H1 (cell line): ENCODE measurements at regions not wholly inside any gene's neighbourhood (a gene's known extent, or its start where the extent isn't known, plus 50 kb on each side); places are given as distances from the start of the nearest gene placed in this dataset.
A peak's percentile ranks its signal among the peaks of the same experiment; 100 is the strongest.

ENCODE experiments used
- CTCF ChIA-PET: fragments of 300-600 bp; sonication (Branson Sonifier 250); formaldehyde crosslinking; loops from one replicate; lab custom pipeline; 2021; ENCODE audit not compliant: partially characterized antibody; lab: Charles Lee
- POLR2A ChIA-PET: fragments of 300-600 bp; sonication (Branson Sonifier 250); formaldehyde crosslinking; loops from one replicate; lab custom pipeline; 2021; ENCODE audit warnings: inconsistent platforms; ENCODE audit not compliant: partially characterized antibody; lab: Charles Lee
- DNase-seq, 2 experiments: peaks; one replicate each; pipeline versions ENCODE4 v3.0.0 to v3.0.0-alpha.2; 2010 to 2022; ENCODE audit warnings: low spot score in 2 of 2, low read depth in 1 of 2, mixed read lengths in 1 of 2
- FAIRE-seq: peaks from 2 replicates; lab custom pipeline; 2011; peaks lifted over from hg19 to GRCh38; lab: Jason Lieb, UNC
- H2AFZ ChIP-seq: 2 replicates; pipeline ENCODE4 v1.8.1; 2012; ENCODE audit warnings: low read length, inconsistent platforms
- H2AK5ac ChIP-seq: 2 replicates; pipeline ENCODE4 v1.6.1; 2013; ENCODE audit warnings: low read depth, low read length
- H2BK120ac ChIP-seq: replicated peaks from 2 replicates; pipeline ENCODE3; 2013; ENCODE audit warnings: low read depth, low read length, inconsistent platforms
- H2BK12ac ChIP-seq: 2 replicates; pipeline ENCODE4 v1.6.1; 2013; ENCODE audit warnings: low read depth, low read length
- H2BK15ac ChIP-seq: 2 replicates; pipeline ENCODE4 v1.6.1; 2013; ENCODE audit warnings: low read length
- H2BK20ac ChIP-seq: 2 replicates; pipeline ENCODE4 v1.6.1; 2013; ENCODE audit warnings: low read length
- H2BK5ac ChIP-seq: 2 replicates; pipeline ENCODE4 v1.6.1; 2013; ENCODE audit warnings: low read depth, low read length
- H3K14ac ChIP-seq: 2 replicates; pipeline ENCODE4 v1.6.1; 2013; ENCODE audit warnings: inconsistent platforms; ENCODE audit not compliant: insufficient read length
- H3K18ac ChIP-seq: 2 replicates; pipeline ENCODE4 v1.6.1; 2013; ENCODE audit warnings: low read length; ENCODE audit errors: extremely low read depth
- H3K23ac ChIP-seq: 2 replicates; pipeline ENCODE4 v1.6.1; 2013; ENCODE audit warnings: inconsistent platforms; ENCODE audit not compliant: insufficient read length
- H3K23me2 ChIP-seq: 2 replicates; pipeline ENCODE4 v1.6.1; 2013; ENCODE audit warnings: low read depth, low read length
- H3K27ac ChIP-seq: 2 replicates; pipeline ENCODE4 v1.6.1; 2011; ENCODE audit warnings: low read depth, low read length, inconsistent platforms
- H3K27me3 ChIP-seq, 4 experiments: replicated peaks in 1 of 4; 1 replicate in 1 of 4; 2 replicates in 3 of 4; pipeline versions ENCODE4 v1.6.1 to v1.8.1; 2011 to 2013; ENCODE audit warnings: low read length in 3 of 4, mild to moderate bottlenecking in 3 of 4, inconsistent platforms in 2 of 4, mixed read lengths in 2 of 4, moderate library complexity in 1 of 4; ENCODE audit not compliant: control insufficient read depth in 3 of 4, insufficient read depth in 3 of 4; ENCODE audit errors: extremely low read depth in 1 of 4
- H3K36me3 ChIP-seq, 4 experiments: 2 replicates each; pipeline versions ENCODE4 v1.6.1 to v1.8.1; 2011 to 2013; ENCODE audit warnings: mild to moderate bottlenecking in 4 of 4, low read length in 3 of 4, moderate library complexity in 2 of 4, control low read depth in 1 of 4, inconsistent platforms in 1 of 4; ENCODE audit not compliant: insufficient read depth in 4 of 4, control insufficient read depth in 2 of 4
- H3K4ac ChIP-seq: replicated peaks from 2 replicates; pipeline ENCODE3; 2013; ENCODE audit warnings: low read length, low read depth, mixed read lengths, inconsistent platforms; ENCODE audit not compliant: insufficient read length
- H3K4me1 ChIP-seq, 4 experiments: replicated peaks in 1 of 4; 1 replicate in 1 of 4; 2 replicates in 3 of 4; pipeline versions ENCODE4 v1.6.1 to v1.8.1; 2011 to 2013; ENCODE audit warnings: low read length in 3 of 4, inconsistent platforms in 2 of 4, mixed read lengths in 1 of 4; ENCODE audit not compliant: insufficient read depth in 4 of 4, control insufficient read depth in 3 of 4
- H3K4me2 ChIP-seq, 2 experiments: 2 replicates each; pipeline versions ENCODE4 v1.6.1 to v1.8.1; 2011 to 2013; ENCODE audit warnings: low read depth in 2 of 2, low read length in 2 of 2, control low read depth in 1 of 2, inconsistent platforms in 1 of 2, mild to moderate bottlenecking in 1 of 2; ENCODE audit not compliant: insufficient read depth in 1 of 2
- H3K4me3 ChIP-seq, 4 experiments: fragments of 200-600, 300-600 bp in 1 of 4; sonication (generic), shearing (Covaris generic), sonication (Bioruptor Twin) in 1 of 4; 2 replicates each; pipeline versions ENCODE4 v1.5.1 to v1.8.1; 2011 to 2016; ENCODE audit warnings: low read length in 4 of 4, low read depth in 3 of 4, control low read depth in 2 of 4, inconsistent platforms in 2 of 4, mild to moderate bottlenecking in 2 of 4, mixed read lengths in 1 of 4, moderate library complexity in 1 of 4; ENCODE audit not compliant: insufficient read depth in 2 of 4; ENCODE audit errors: extremely low read depth in 1 of 4
- H3K56ac ChIP-seq: replicated peaks from 2 replicates; pipeline ENCODE3; 2013; ENCODE audit warnings: low read depth, mild to moderate bottlenecking, mixed read lengths, low read length, inconsistent platforms; ENCODE audit not compliant: insufficient read length
- H3K79me1 ChIP-seq: 2 replicates; pipeline ENCODE4 v1.6.1; 2013; ENCODE audit warnings: low read depth, low read length, control low read depth
- H3K79me2 ChIP-seq, 2 experiments: 2 replicates each; pipeline versions ENCODE4 v1.6.1 to v1.8.1; 2012 to 2013; ENCODE audit warnings: low read length in 2 of 2, mild to moderate bottlenecking in 2 of 2, inconsistent platforms in 1 of 2; ENCODE audit not compliant: insufficient read depth in 2 of 2, control insufficient read depth in 1 of 2
- H3K9ac ChIP-seq, 4 experiments: replicated peaks in 1 of 4; 1 replicate in 1 of 4; 2 replicates in 3 of 4; pipeline versions ENCODE4 v1.6.1 to v1.8.1; 2011 to 2013; ENCODE audit warnings: low read depth in 3 of 4, low read length in 3 of 4, control low read depth in 2 of 4, mild to moderate bottlenecking in 2 of 4, moderate library complexity in 2 of 4, inconsistent platforms in 1 of 4; ENCODE audit errors: extremely low read depth in 1 of 4
- H3K9me3 ChIP-seq, 2 experiments: 2 replicates each; pipeline versions ENCODE4 v1.6.1 to v1.8.1; 2012 to 2013; ENCODE audit warnings: mild to moderate bottlenecking in 2 of 2, moderate library complexity in 2 of 2, control low read depth in 1 of 2, inconsistent platforms in 1 of 2, low read depth in 1 of 2, low read length in 1 of 2, mixed read lengths in 1 of 2; ENCODE audit not compliant: insufficient read depth in 2 of 2
- H4K20me1 ChIP-seq, 2 experiments: replicated peaks in 1 of 2; 2 replicates each; pipeline versions ENCODE3 to v1.8.1; 2011 to 2013; ENCODE audit warnings: inconsistent platforms in 2 of 2, low read length in 2 of 2, mild to moderate bottlenecking in 1 of 2; ENCODE audit not compliant: insufficient read depth in 2 of 2, control insufficient read depth in 1 of 2
- H4K5ac ChIP-seq: 2 replicates; pipeline ENCODE4 v1.6.1; 2013; ENCODE audit warnings: low read length, low read depth, mixed read lengths, inconsistent platforms; ENCODE audit not compliant: insufficient read length
- H4K8ac ChIP-seq: 2 replicates; pipeline ENCODE4 v1.8.0; 2013; ENCODE audit warnings: mild to moderate bottlenecking, moderate library complexity, low read length, inconsistent platforms; ENCODE audit not compliant: insufficient read depth; ENCODE audit errors: extremely low read depth
- H4K91ac ChIP-seq: replicated peaks from 2 replicates; pipeline ENCODE3; 2013; ENCODE audit warnings: low read length, mixed read lengths, inconsistent platforms; ENCODE audit not compliant: insufficient read length
- BRCA1 ChIP-seq: IDR thresholded peaks from 2 replicates; pipeline ENCODE4 v1.6.1; 2012; ENCODE audit warnings: low read depth, low read length, improper control_type of control experiment
- E2F6 ChIP-seq: IDR thresholded peaks from 2 replicates; pipeline ENCODE4 v1.6.1; 2012; ENCODE audit warnings: inconsistent platforms
- EGR1 ChIP-seq: IDR thresholded peaks from 2 replicates; pipeline ENCODE4 v1.6.1; 2011; ENCODE audit warnings: low read depth, low read length, borderline replicate concordance
- TEAD4 ChIP-seq: IDR thresholded peaks from 2 replicates; pipeline ENCODE4 v1.6.1; 2012; ENCODE audit warnings: low read depth, low read length, inconsistent platforms, mixed read lengths
- WGBS, 2 experiments: shearing (Covaris generic) in 1 of 2; methylation state at CpG; one replicate each; pipeline versions ENCODE4 v1.1.6 to v1.1.7; 2013 to 2015; ENCODE audit warnings: low lambda C conversion rate in 2 of 2, mixed read lengths in 2 of 2, inconsistent platforms in 1 of 2, low coverage in 1 of 2, missing lambda C conversion rate in 1 of 2; ENCODE audit not compliant: insufficient replicate concordance in 2 of 2, insufficient coverage in 1 of 2, insufficient read length in 1 of 2; ENCODE audit errors: extremely low coverage in 1 of 2, missing lambda C conversion rate in 1 of 2; 5-methylcytosine and 5-hydroxymethylcytosine counted together

GRCh38 chr6:155909710-155910109, 454.1 kb upstream of the NOX3 start:
- H3K56ac ChIP-seq = no peak overlapping the region
- no peaks in the 10 kb centered on the region for H3K79me2 ChIP-seq
- H2BK20ac ChIP-seq = no peak overlapping the region
- no peak for DNase-seq
- H4K91ac ChIP-seq = no peak overlapping the region
- no peak overlapping the region for H3K4me3 ChIP-seq
- H3K23me2 ChIP-seq = no peaks in the 10 kb centered on the region
- no peaks in the 10 kb centered on the region for H4K20me1 ChIP-seq
- no peak overlapping the region for H3K14ac ChIP-seq
- CTCF ChIA-PET = interaction anchor here (0.9 kb wide), 1 partner anchor 16 kb away, joined by 3 read pairs; no protein-coding TSS in a partner anchor
- peaks cover 0 to 4% (median 1%) of the 10 kb centered on the region in 4 experiments; a peak in 3 of 7 replicates for H3K4me1 ChIP-seq
- H2AFZ ChIP-seq = peak overlapping the region; percentile 79
- H3K4me2 ChIP-seq = no peak overlapping the region; a peak in 1 of 4 replicates
- no peak overlapping the region for H4K5ac ChIP-seq
- no peak overlapping the region; the same call in 1 of the 2 replicates for H2BK5ac ChIP-seq
- no peak for TF ChIP-seq EGR1
- TF ChIP-seq BRCA1 = no peak
- TF ChIP-seq TEAD4 = 0 out of 2 replicates have a peak, but pooled peaks have one; percentile 12
- TF ChIP-seq E2F6 = 0 out of 2 replicates have a peak, but pooled peaks have one; percentile 51
- TF ChIP-seq, all 59 proteins: peak for 2
- peak overlapping the region; percentile 72; the same call in 1 of the 2 replicates for H3K18ac ChIP-seq
- no peak overlapping the region for H3K9ac ChIP-seq
- no peaks in the 10 kb centered on the region for H3K36me3 ChIP-seq
- H3K23ac ChIP-seq = no peak overlapping the region
- H2BK15ac ChIP-seq = no peak overlapping the region
- H2BK12ac ChIP-seq = no peak overlapping the region
- H3K79me1 ChIP-seq = no peaks in the 10 kb centered on the region
- no peak overlapping the region for H3K4ac ChIP-seq
- no peak for FAIRE-seq
- POLR2A ChIA-PET = no interaction called here
- H2AK5ac ChIP-seq = no peak overlapping the region
- no peaks in the 10 kb centered on the region for H3K27me3 ChIP-seq
- 88% methylated on average over 2 of the region's 2 CpGs; no CpG with 5 or more reads in 1 of the 2 experiments for WGBS, 2 experiments
- no peak overlapping the region for H2BK120ac ChIP-seq
- no peak overlapping the region for H3K27ac ChIP-seq
- no peaks in the 10 kb centered on the region for H3K9me3 ChIP-seq
- peak overlapping the region; percentile 80; the same call in 1 of the 2 replicates for H4K8ac ChIP-seq
